H1 (cell line): ENCODE measurements at regions not wholly inside any gene's neighbourhood (a gene's known extent, or its start where the extent isn't known, plus 50 kb on each side); places are given as distances from the start of the nearest gene placed in this dataset.

ENCODE experiments used
- CTCF ChIA-PET: fragments of 300-600 bp; sonication (Branson Sonifier 250); formaldehyde crosslinking; loops from one replicate; lab custom pipeline; 2021; ENCODE audit not compliant: partially characterized antibody; lab: Charles Lee
- POLR2A ChIA-PET: fragments of 300-600 bp; sonication (Branson Sonifier 250); formaldehyde crosslinking; loops from one replicate; lab custom pipeline; 2021; ENCODE audit warnings: inconsistent platforms; ENCODE audit not compliant: partially characterized antibody; lab: Charles Lee
- DNase-seq, 2 experiments: peaks; one replicate each; pipeline versions ENCODE4 v3.0.0 to v3.0.0-alpha.2; 2010 to 2022; ENCODE audit warnings: low spot score in 2 of 2, low read depth in 1 of 2, mixed read lengths in 1 of 2
- FAIRE-seq: peaks from 2 replicates; lab custom pipeline; 2011; peaks lifted over from hg19 to GRCh38; lab: Jason Lieb, UNC
- H2AFZ ChIP-seq: 2 replicates; pipeline ENCODE4 v1.8.1; 2012; ENCODE audit warnings: low read length, inconsistent platforms
- H2AK5ac ChIP-seq: 2 replicates; pipeline ENCODE4 v1.6.1; 2013; ENCODE audit warnings: low read depth, low read length
- H2BK120ac ChIP-seq: replicated peaks from 2 replicates; pipeline ENCODE3; 2013; ENCODE audit warnings: low read depth, low read length, inconsistent platforms
- H2BK12ac ChIP-seq: 2 replicates; pipeline ENCODE4 v1.6.1; 2013; ENCODE audit warnings: low read depth, low read length
- H2BK15ac ChIP-seq: 2 replicates; pipeline ENCODE4 v1.6.1; 2013; ENCODE audit warnings: low read length
- H2BK20ac ChIP-seq: 2 replicates; pipeline ENCODE4 v1.6.1; 2013; ENCODE audit warnings: low read length
- H2BK5ac ChIP-seq: 2 replicates; pipeline ENCODE4 v1.6.1; 2013; ENCODE audit warnings: low read depth, low read length
- H3K14ac ChIP-seq: 2 replicates; pipeline ENCODE4 v1.6.1; 2013; ENCODE audit warnings: inconsistent platforms; ENCODE audit not compliant: insufficient read length
- H3K18ac ChIP-seq: 2 replicates; pipeline ENCODE4 v1.6.1; 2013; ENCODE audit warnings: low read length; ENCODE audit errors: extremely low read depth
- H3K23ac ChIP-seq: 2 replicates; pipeline ENCODE4 v1.6.1; 2013; ENCODE audit warnings: inconsistent platforms; ENCODE audit not compliant: insufficient read length
- H3K23me2 ChIP-seq: 2 replicates; pipeline ENCODE4 v1.6.1; 2013; ENCODE audit warnings: low read depth, low read length
- H3K27ac ChIP-seq: 2 replicates; pipeline ENCODE4 v1.6.1; 2011; ENCODE audit warnings: low read depth, low read length, inconsistent platforms
- H3K27me3 ChIP-seq, 4 experiments: replicated peaks in 1 of 4; 1 replicate in 1 of 4; 2 replicates in 3 of 4; pipeline versions ENCODE4 v1.6.1 to v1.8.1; 2011 to 2013; ENCODE audit warnings: low read length in 3 of 4, mild to moderate bottlenecking in 3 of 4, inconsistent platforms in 2 of 4, mixed read lengths in 2 of 4, moderate library complexity in 1 of 4; ENCODE audit not compliant: control insufficient read depth in 3 of 4, insufficient read depth in 3 of 4; ENCODE audit errors: extremely low read depth in 1 of 4
- H3K36me3 ChIP-seq, 4 experiments: 2 replicates each; pipeline versions ENCODE4 v1.6.1 to v1.8.1; 2011 to 2013; ENCODE audit warnings: mild to moderate bottlenecking in 4 of 4, low read length in 3 of 4, moderate library complexity in 2 of 4, control low read depth in 1 of 4, inconsistent platforms in 1 of 4; ENCODE audit not compliant: insufficient read depth in 4 of 4, control insufficient read depth in 2 of 4
- H3K4ac ChIP-seq: replicated peaks from 2 replicates; pipeline ENCODE3; 2013; ENCODE audit warnings: low read length, low read depth, mixed read lengths, inconsistent platforms; ENCODE audit not compliant: insufficient read length
- H3K4me1 ChIP-seq, 4 experiments: replicated peaks in 1 of 4; 1 replicate in 1 of 4; 2 replicates in 3 of 4; pipeline versions ENCODE4 v1.6.1 to v1.8.1; 2011 to 2013; ENCODE audit warnings: low read length in 3 of 4, inconsistent platforms in 2 of 4, mixed read lengths in 1 of 4; ENCODE audit not compliant: insufficient read depth in 4 of 4, control insufficient read depth in 3 of 4
- H3K4me2 ChIP-seq, 2 experiments: 2 replicates each; pipeline versions ENCODE4 v1.6.1 to v1.8.1; 2011 to 2013; ENCODE audit warnings: low read depth in 2 of 2, low read length in 2 of 2, control low read depth in 1 of 2, inconsistent platforms in 1 of 2, mild to moderate bottlenecking in 1 of 2; ENCODE audit not compliant: insufficient read depth in 1 of 2
- H3K4me3 ChIP-seq, 4 experiments: fragments of 200-600, 300-600 bp in 1 of 4; sonication (generic), shearing (Covaris generic), sonication (Bioruptor Twin) in 1 of 4; 2 replicates each; pipeline versions ENCODE4 v1.5.1 to v1.8.1; 2011 to 2016; ENCODE audit warnings: low read length in 4 of 4, low read depth in 3 of 4, control low read depth in 2 of 4, inconsistent platforms in 2 of 4, mild to moderate bottlenecking in 2 of 4, mixed read lengths in 1 of 4, moderate library complexity in 1 of 4; ENCODE audit not compliant: insufficient read depth in 2 of 4; ENCODE audit errors: extremely low read depth in 1 of 4
- H3K56ac ChIP-seq: replicated peaks from 2 replicates; pipeline ENCODE3; 2013; ENCODE audit warnings: low read depth, mild to moderate bottlenecking, mixed read lengths, low read length, inconsistent platforms; ENCODE audit not compliant: insufficient read length
- H3K79me1 ChIP-seq: 2 replicates; pipeline ENCODE4 v1.6.1; 2013; ENCODE audit warnings: low read depth, low read length, control low read depth
- H3K79me2 ChIP-seq, 2 experiments: 2 replicates each; pipeline versions ENCODE4 v1.6.1 to v1.8.1; 2012 to 2013; ENCODE audit warnings: low read length in 2 of 2, mild to moderate bottlenecking in 2 of 2, inconsistent platforms in 1 of 2; ENCODE audit not compliant: insufficient read depth in 2 of 2, control insufficient read depth in 1 of 2
- H3K9ac ChIP-seq, 4 experiments: replicated peaks in 1 of 4; 1 replicate in 1 of 4; 2 replicates in 3 of 4; pipeline versions ENCODE4 v1.6.1 to v1.8.1; 2011 to 2013; ENCODE audit warnings: low read depth in 3 of 4, low read length in 3 of 4, control low read depth in 2 of 4, mild to moderate bottlenecking in 2 of 4, moderate library complexity in 2 of 4, inconsistent platforms in 1 of 4; ENCODE audit errors: extremely low read depth in 1 of 4
- H3K9me3 ChIP-seq, 2 experiments: 2 replicates each; pipeline versions ENCODE4 v1.6.1 to v1.8.1; 2012 to 2013; ENCODE audit warnings: mild to moderate bottlenecking in 2 of 2, moderate library complexity in 2 of 2, control low read depth in 1 of 2, inconsistent platforms in 1 of 2, low read depth in 1 of 2, low read length in 1 of 2, mixed read lengths in 1 of 2; ENCODE audit not compliant: insufficient read depth in 2 of 2
- H4K20me1 ChIP-seq, 2 experiments: replicated peaks in 1 of 2; 2 replicates each; pipeline versions ENCODE3 to v1.8.1; 2011 to 2013; ENCODE audit warnings: inconsistent platforms in 2 of 2, low read length in 2 of 2, mild to moderate bottlenecking in 1 of 2; ENCODE audit not compliant: insufficient read depth in 2 of 2, control insufficient read depth in 1 of 2
- H4K5ac ChIP-seq: 2 replicates; pipeline ENCODE4 v1.6.1; 2013; ENCODE audit warnings: low read length, low read depth, mixed read lengths, inconsistent platforms; ENCODE audit not compliant: insufficient read length
- H4K8ac ChIP-seq: 2 replicates; pipeline ENCODE4 v1.8.0; 2013; ENCODE audit warnings: mild to moderate bottlenecking, moderate library complexity, low read length, inconsistent platforms; ENCODE audit not compliant: insufficient read depth; ENCODE audit errors: extremely low read depth
- H4K91ac ChIP-seq: replicated peaks from 2 replicates; pipeline ENCODE3; 2013; ENCODE audit warnings: low read length, mixed read lengths, inconsistent platforms; ENCODE audit not compliant: insufficient read length
- SIN3A ChIP-seq, 2 experiments: IDR thresholded peaks in 1 of 2; conservative IDR thresholded peaks in 1 of 2; 2 replicates each; pipeline ENCODE4 v1.6.1; 2011 to 2012; ENCODE audit warnings: low read length in 2 of 2, improper control_type of control experiment in 1 of 2, low read depth in 1 of 2, mild to moderate bottlenecking in 1 of 2
- WGBS, 2 experiments: shearing (Covaris generic) in 1 of 2; methylation state at CpG; one replicate each; pipeline versions ENCODE4 v1.1.6 to v1.1.7; 2013 to 2015; ENCODE audit warnings: low lambda C conversion rate in 2 of 2, mixed read lengths in 2 of 2, inconsistent platforms in 1 of 2, low coverage in 1 of 2, missing lambda C conversion rate in 1 of 2; ENCODE audit not compliant: insufficient replicate concordance in 2 of 2, insufficient coverage in 1 of 2, insufficient read length in 1 of 2; ENCODE audit errors: extremely low coverage in 1 of 2, missing lambda C conversion rate in 1 of 2; 5-methylcytosine and 5-hydroxymethylcytosine counted together

DNA sequence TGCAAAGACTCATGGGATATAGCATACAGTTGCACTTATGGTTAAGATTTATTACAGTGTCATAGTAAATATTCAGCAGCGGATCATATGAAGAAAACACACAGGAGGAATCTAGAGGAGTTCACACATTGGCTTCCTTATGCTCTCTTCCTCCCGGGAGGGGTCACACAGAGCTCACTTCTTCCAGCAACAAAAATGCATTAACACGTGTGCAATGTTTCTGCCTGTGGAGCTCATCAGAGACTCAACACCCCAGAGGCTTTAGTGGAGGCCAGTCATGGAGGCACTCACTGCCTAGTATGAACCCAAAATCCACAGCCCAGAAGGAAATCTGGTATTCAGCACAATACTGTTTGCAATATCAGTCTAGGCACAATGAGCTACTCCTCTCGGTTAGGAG is 202.8 kb upstream of the PRSS1 start:
- H4K8ac ChIP-seq: no peak overlapping the region
- H3K14ac ChIP-seq: no peak overlapping the region
- no peaks in the 10 kb centered on the region for H3K27me3 ChIP-seq
- no peaks in the 10 kb centered on the region for H3K79me2 ChIP-seq
- H3K18ac ChIP-seq: no peak overlapping the region
- no peak overlapping the region for H2BK20ac ChIP-seq
- H3K9ac ChIP-seq: no peak overlapping the region
- no peak overlapping the region for H3K23ac ChIP-seq
- no peaks in the 10 kb centered on the region for H3K36me3 ChIP-seq
- H4K20me1 ChIP-seq: no peaks in the 10 kb centered on the region
- ChIA-PET CTCF (interaction anchor here (0.5 to 2.6 kb wide), 18 partner anchors 8 to 240 kb away, joined by 3 to 23 read pairs (median 3); no protein-coding TSS in a partner anchor), POLR2A (interaction anchor here (1.2 kb wide), 1 partner anchor 10 kb away, joined by 3 read pairs; no protein-coding TSS in a partner anchor)
- 86% methylated on average over 4 of the region's 4 CpGs; no CpG with 5 or more reads in 1 of the 2 experiments for WGBS, 2 experiments
- H2BK12ac ChIP-seq: no peak overlapping the region
- no peaks in the 10 kb centered on the region for H3K23me2 ChIP-seq
- no peak overlapping the region for H3K56ac ChIP-seq
- DNase-seq: no peak
- no peak overlapping the region for H3K4me3 ChIP-seq
- peak overlapping the region; percentile 29; the same call in 1 of the 2 replicates for H2AFZ ChIP-seq
- H3K27ac ChIP-seq: no peak overlapping the region
- H3K4me1 ChIP-seq: no peaks in the 10 kb centered on the region
- H3K79me1 ChIP-seq: no peaks in the 10 kb centered on the region
- H3K4me2 ChIP-seq: no peak overlapping the region
- H2BK5ac ChIP-seq: no peak overlapping the region
- no peak for FAIRE-seq
- no peaks in the 10 kb centered on the region for H3K9me3 ChIP-seq
- no peak overlapping the region for H3K4ac ChIP-seq
- no peak overlapping the region for H2BK15ac ChIP-seq
- H4K91ac ChIP-seq: no peak overlapping the region
- no peak overlapping the region for H4K5ac ChIP-seq
- H2AK5ac ChIP-seq: no peak overlapping the region
- no peak overlapping the region for H2BK120ac ChIP-seq
- no peak for TF ChIP-seq SIN3A (conservative IDR thresholded peaks at IDR 0.05 in 1 of 2, IDR thresholded peaks at IDR 0.05 in 1 of 2; ENCODE audit: low read depth in 1 of 2, low read length in 2 of 2)
